GM19372 (cell line): ENCODE measurements at regions not wholly inside any gene's neighbourhood (a gene's known extent, or its start where the extent isn't known, plus 50 kb on each side); places are given as distances from the start of the nearest gene placed in this dataset.

Experiments used
- ATAC-seq: cut with Tn5 transposase; IDR thresholded peaks from one replicate; pipeline ENCODE4 v1.9.1; 2021; ENCODE audit warnings: mild to moderate bottlenecking, low read depth, moderate library complexity; ENCODE audit not compliant: unreplicated experiment

- no peak for ATAC-seq
These were observed 119.9 kb upstream of the RND3 start for GRCh38 chr2:150607390-150607811.

- ATAC-seq: no peak
These were observed 119.1 kb upstream of the RND3 start for GRCh38 chr2:150606380-150607060.

GRCh38 chr2:150605664-150606063 is 118.2 kb upstream of the RND3 start:
- ATAC-seq: no peak

- ATAC-seq: no peak
These were observed 114.0 kb upstream of the RND3 start for GRCh38 chr2:150601280-150602038.

GRCh38 chr2:150599889-150600288 is 112.4 kb upstream of the RND3 start:
- no peak for ATAC-seq

GRCh38 chr2:150598383-150598782 is 110.9 kb upstream of the RND3 start:
- no peak for ATAC-seq

- ATAC-seq: no peak
These were observed 108.5 kb upstream of the RND3 start for GRCh38 chr2:150595803-150596470.

- ATAC-seq: no peak
These were observed 106.8 kb upstream of the RND3 start for GRCh38 chr2:150594299-150594698.

- ATAC-seq: no peak
These were observed 104.2 kb upstream of the RND3 start for GRCh38 chr2:150591496-150592285.

- ATAC-seq: no peak
These were observed 102.2 kb upstream of the RND3 start for GRCh38 chr2:150589681-150590080.

GRCh38 chr2:150588506-150588870 is 101.0 kb upstream of the RND3 start:
- ATAC-seq: no peak

- no peak for ATAC-seq
These were observed 100.4 kb upstream of the RND3 start for GRCh38 chr2:150587547-150588505.

- no peak for ATAC-seq
These were observed 99.4 kb upstream of the RND3 start for GRCh38 chr2:150586858-150587257.

GRCh38 chr2:150585221-150585971 is 97.9 kb upstream of the RND3 start:
- no peak for ATAC-seq

GRCh38 chr2:150584081-150584480 is 96.6 kb upstream of the RND3 start:
- no peak for ATAC-seq

- ATAC-seq: no peak
These were observed 94.4 kb upstream of the RND3 start for GRCh38 chr2:150581717-150582472.

- ATAC-seq: no peak
These were observed 91.0 kb upstream of the RND3 start for GRCh38 chr2:150578481-150578880.

- ATAC-seq: no peak
These were observed 88.4 kb upstream of the RND3 start for GRCh38 chr2:150575861-150576260.
